ENCODE measurements at regions not wholly inside any gene's neighbourhood (a gene's known extent, or its start where the extent isn't known, plus 50 kb on each side); places are given as distances from the start of the nearest gene placed in this dataset.
A peak's percentile ranks its signal among the peaks of the same experiment; 100 is the strongest.
"Not testable (repeated sequence)": the region's sequence is repeated elsewhere in the genome, so short reads cannot be mapped to it uniquely, and the experiment has no call there.

DNA sequence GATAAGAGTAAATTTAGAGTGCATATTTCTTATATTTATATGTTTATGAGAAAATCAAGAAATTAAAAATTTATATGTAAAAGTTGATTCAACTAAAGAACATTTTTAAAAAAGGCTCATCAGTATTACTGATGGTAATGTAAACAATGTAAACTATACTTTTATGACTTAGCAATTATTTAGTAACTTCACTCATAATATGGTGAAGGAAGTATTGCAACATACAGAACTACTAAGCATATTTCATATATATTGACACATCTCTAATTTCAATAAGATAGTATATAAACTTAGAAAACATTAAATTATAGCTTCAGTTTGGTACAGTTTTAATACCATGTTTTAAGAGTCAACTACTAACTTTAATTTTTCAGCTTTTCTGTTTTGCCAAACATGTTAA lies 512.8 kb upstream of the PCDH7 start:
- Histone ChIP-seq H3F3A (ENCODE audit: insufficient read depth, low read depth) (no peaks in the 10 kb centered on the region), H3K4me2 (no peak overlapping the region), H3K27me3 (ENCODE audit: insufficient read depth, low read depth) (no peaks in the 10 kb centered on the region), H3K27ac (no peak overlapping the region), H4K20me1 (ENCODE audit: insufficient read depth) (no peaks in the 10 kb centered on the region), H3K9me2 (ENCODE audit: insufficient read depth) (no peaks in the 10 kb centered on the region), H3K79me2 (ENCODE audit: low read depth) (no peaks in the 10 kb centered on the region), H3K4me3 (no peak overlapping the region), H3K9me3 (ENCODE audit: insufficient read depth, low read depth) (no peaks in the 10 kb centered on the region), H3K4me1 (replicated peaks; ENCODE audit: insufficient read depth) (no peaks in the 10 kb centered on the region), H2AFZ (no peak overlapping the region), H3K36me3 (ENCODE audit: low read depth) (no peaks in the 10 kb centered on the region)
- BruUV-seq (replicated peaks) = no TSS peak
- DNase-seq = no peak
- intact Hi-C loops (cut with micrococcal nuclease; ENCODE audit: unreplicated experiment) = no loop called here
- POLR2A ChIA-PET (ENCODE audit: unreplicated experiment) = no interaction called here
- CTCF ChIA-PET = no interaction called here
- TF ChIP-seq EZH2 (IDR thresholded peaks at IDR 0.05; ENCODE audit: low read depth) = no peak
- TF ChIP-seq, protein P1, sequence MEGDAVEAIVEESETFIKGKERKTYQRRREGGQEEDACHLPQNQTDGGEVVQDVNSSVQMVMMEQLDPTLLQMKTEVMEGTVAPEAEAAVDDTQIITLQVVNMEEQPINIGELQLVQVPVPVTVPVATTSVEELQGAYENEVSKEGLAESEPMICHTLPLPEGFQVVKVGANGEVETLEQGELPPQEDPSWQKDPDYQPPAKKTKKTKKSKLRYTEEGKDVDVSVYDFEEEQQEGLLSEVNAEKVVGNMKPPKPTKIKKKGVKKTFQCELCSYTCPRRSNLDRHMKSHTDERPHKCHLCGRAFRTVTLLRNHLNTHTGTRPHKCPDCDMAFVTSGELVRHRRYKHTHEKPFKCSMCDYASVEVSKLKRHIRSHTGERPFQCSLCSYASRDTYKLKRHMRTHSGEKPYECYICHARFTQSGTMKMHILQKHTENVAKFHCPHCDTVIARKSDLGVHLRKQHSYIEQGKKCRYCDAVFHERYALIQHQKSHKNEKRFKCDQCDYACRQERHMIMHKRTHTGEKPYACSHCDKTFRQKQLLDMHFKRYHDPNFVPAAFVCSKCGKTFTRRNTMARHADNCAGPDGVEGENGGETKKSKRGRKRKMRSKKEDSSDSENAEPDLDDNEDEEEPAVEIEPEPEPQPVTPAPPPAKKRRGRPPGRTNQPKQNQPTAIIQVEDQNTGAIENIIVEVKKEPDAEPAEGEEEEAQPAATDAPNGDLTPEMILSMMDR (conservative IDR thresholded peaks at IDR 0.05) = no peak

DNA sequence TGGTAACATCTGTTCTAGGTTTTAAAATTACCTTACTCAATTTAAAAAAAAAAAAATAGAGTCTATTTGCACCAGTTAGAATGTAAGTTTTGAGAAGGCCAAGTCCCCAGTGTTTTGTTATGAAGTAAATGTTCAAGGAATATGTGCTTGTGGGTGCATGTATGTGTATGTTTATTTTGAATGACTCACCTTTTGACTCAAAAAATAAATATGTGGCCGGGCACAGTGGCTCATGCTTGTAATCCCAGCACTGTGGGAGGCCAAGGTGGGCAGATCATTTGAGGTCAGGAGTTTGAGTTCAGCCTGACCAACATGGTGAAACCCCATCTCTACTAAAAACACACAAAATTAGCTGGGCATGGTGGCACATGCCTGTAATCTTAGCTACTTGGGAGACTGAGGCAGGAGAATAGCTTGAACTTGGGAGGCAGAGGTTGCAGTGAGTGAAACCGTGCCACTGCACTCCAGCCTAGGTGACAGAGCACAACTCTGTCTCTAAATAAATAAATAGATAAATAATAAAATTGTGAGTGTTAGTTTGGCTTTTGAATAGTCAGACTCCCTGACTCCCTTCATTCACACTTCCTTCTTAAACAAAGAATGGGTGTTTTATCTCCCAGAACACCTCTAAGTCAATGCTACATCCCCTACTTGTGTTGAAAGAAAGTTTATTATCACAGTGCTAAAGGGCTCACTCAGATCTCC lies 511.3 kb upstream of the PCDH7 start:
- H3K9me3 ChIP-seq (ENCODE audit: insufficient read depth, low read depth) = no peaks in the 10 kb centered on the region
- no peak overlapping the region for H2AFZ ChIP-seq
- no peaks in the 10 kb centered on the region for H4K20me1 ChIP-seq (ENCODE audit: insufficient read depth)
- no peaks in the 10 kb centered on the region for H3K4me1 ChIP-seq (replicated peaks; ENCODE audit: insufficient read depth)
- H3K4me3 ChIP-seq = no peak overlapping the region
- H3K4me2 ChIP-seq = no peak overlapping the region
- H3K79me2 ChIP-seq (ENCODE audit: low read depth) = no peaks in the 10 kb centered on the region
- no peaks in the 10 kb centered on the region for H3K9me2 ChIP-seq (ENCODE audit: insufficient read depth)
- H3F3A ChIP-seq (ENCODE audit: insufficient read depth, low read depth) = no peaks in the 10 kb centered on the region
- H3K36me3 ChIP-seq (ENCODE audit: low read depth) = no peaks in the 10 kb centered on the region
- CTCF ChIA-PET = interaction anchor here (0.6 to 0.7 kb wide), 2 partner anchors 880 to 1213 kb away, joined by 3 to 6 read pairs; no protein-coding TSS in a partner anchor
- POLR2A ChIA-PET (ENCODE audit: unreplicated experiment) = no interaction called here
- H3K27ac ChIP-seq = no peak overlapping the region
- TF ChIP-seq EZH2 (IDR thresholded peaks at IDR 0.05; ENCODE audit: low read depth) = no peak
- peak in 1 of 2 experiments; percentile 8 for DNase-seq
- no peaks in the 10 kb centered on the region for H3K27me3 ChIP-seq (ENCODE audit: insufficient read depth, low read depth)
- no TSS peak for BruUV-seq (replicated peaks)
- intact Hi-C loops (cut with micrococcal nuclease; ENCODE audit: unreplicated experiment) = no loop called here

- H3K79me2 ChIP-seq (ENCODE audit: low read depth); H3K27me3 ChIP-seq (ENCODE audit: insufficient read depth, low read depth); BruUV-seq (replicated peaks); H3K36me3 ChIP-seq (ENCODE audit: low read depth); H2AFZ ChIP-seq; intact Hi-C loops (cut with micrococcal nuclease; ENCODE audit: unreplicated experiment); DNase-seq; H3K4me3 ChIP-seq; H3K9me3 ChIP-seq (ENCODE audit: insufficient read depth, low read depth); POLR2A ChIA-PET (ENCODE audit: unreplicated experiment); H3K27ac ChIP-seq; H3K4me2 ChIP-seq; H3K9me2 ChIP-seq (ENCODE audit: insufficient read depth); H3K4me1 ChIP-seq (replicated peaks; ENCODE audit: insufficient read depth); H4K20me1 ChIP-seq (ENCODE audit: insufficient read depth); H3F3A ChIP-seq (ENCODE audit: insufficient read depth, low read depth); CTCF ChIA-PET: not testable (repeated sequence)
Measured at GRCh38 chr4:30215973-30216372, 504.2 kb upstream of the PCDH7 start.

DNA sequence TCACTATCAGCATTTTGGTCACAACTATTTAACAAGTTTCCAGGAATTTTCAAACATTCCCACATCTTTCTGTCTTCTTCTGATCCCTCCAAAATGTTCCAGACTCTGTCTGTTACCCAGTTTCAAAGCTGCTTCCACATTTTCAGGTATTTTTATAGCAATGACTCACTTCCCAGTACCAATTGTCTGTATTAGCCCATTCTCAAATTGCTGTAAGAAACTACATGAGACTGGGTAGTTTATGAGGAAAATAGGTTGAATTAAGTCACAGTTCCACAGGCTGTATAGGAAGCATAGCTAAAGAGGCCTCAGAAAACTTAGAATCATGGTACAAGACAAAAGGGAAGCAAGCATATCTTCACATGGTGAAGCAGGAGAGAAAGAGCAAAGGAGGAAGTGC lies 475.0 kb upstream of the PCDH7 start:
- no peak overlapping the region for H3K4me3 ChIP-seq
- no peak for TF ChIP-seq EZH2 (IDR thresholded peaks at IDR 0.05; ENCODE audit: low read depth)
- TF ChIP-seq, protein P1 (conservative IDR thresholded peaks at IDR 0.05) = no peak
- DNase-seq = no peak
- H3K4me2 ChIP-seq = no peak overlapping the region
- H3K9me3 ChIP-seq (ENCODE audit: insufficient read depth, low read depth) = no peaks in the 10 kb centered on the region
- no peak overlapping the region for H2AFZ ChIP-seq
- H3F3A ChIP-seq (ENCODE audit: insufficient read depth, low read depth) = no peaks in the 10 kb centered on the region
- H3K27ac ChIP-seq = no peak overlapping the region
- ChIA-PET CTCF (no interaction called here), POLR2A (ENCODE audit: unreplicated experiment) (no interaction called here)
- no peaks in the 10 kb centered on the region for H3K79me2 ChIP-seq (ENCODE audit: low read depth)
- H3K27me3 ChIP-seq (ENCODE audit: insufficient read depth, low read depth) = no peaks in the 10 kb centered on the region
- BruUV-seq (replicated peaks) = no TSS peak
- no peaks in the 10 kb centered on the region for H3K4me1 ChIP-seq (replicated peaks; ENCODE audit: insufficient read depth)
- intact Hi-C loops (cut with micrococcal nuclease; ENCODE audit: unreplicated experiment) = no loop called here
- H4K20me1 ChIP-seq (ENCODE audit: insufficient read depth) = no peaks in the 10 kb centered on the region
- no peaks in the 10 kb centered on the region for H3K36me3 ChIP-seq (ENCODE audit: low read depth)
- no peaks in the 10 kb centered on the region for H3K9me2 ChIP-seq (ENCODE audit: insufficient read depth)
